ENCODE measurements at regions not wholly inside any gene's neighbourhood (a gene's known extent, or its start where the extent isn't known, plus 50 kb on each side); places are given as distances from the start of the nearest gene placed in this dataset.
"Not testable (repeated sequence)": the region's sequence is repeated elsewhere in the genome, so short reads cannot be mapped to it uniquely, and the experiment has no call there.

GRCh38 chr17:70739065-70739464 lies 569.7 kb downstream of the KCNJ2 start:
- no peak for DNase-seq (ENCODE audit: low read depth)

- DNase-seq (ENCODE audit: low read depth), result not testable (repeated sequence)
Measured at GRCh38 chr17:70746574-70746973, 577.2 kb downstream of the KCNJ2 start.

- DNase-seq (ENCODE audit: low read depth), result no peak
Measured at GRCh38 chr17:70750983-70751382, 581.7 kb downstream of the KCNJ2 start.

GRCh38 chr17:70752461-70752860 lies 583.1 kb downstream of the KCNJ2 start:
- not testable (repeated sequence) for DNase-seq (ENCODE audit: low read depth)

- no peak for DNase-seq (ENCODE audit: low read depth)
Measured at GRCh38 chr17:70752966-70753467, 583.7 kb downstream of the KCNJ2 start.

- DNase-seq (ENCODE audit: low read depth), result no peak
Measured at GRCh38 chr17:70763018-70763417, 593.7 kb downstream of the KCNJ2 start.

- DNase-seq (ENCODE audit: low read depth), result no peak
Measured at GRCh38 chr17:70767102-70767701, 597.9 kb downstream of the KCNJ2 start.

GRCh38 chr17:70769956-70770355 lies 600.6 kb downstream of the KCNJ2 start:
- DNase-seq (ENCODE audit: low read depth), result no peak

GRCh38 chr17:70771804-70772386 lies 602.6 kb downstream of the KCNJ2 start:
- DNase-seq (ENCODE audit: low read depth), result no peak

- no peak for DNase-seq (ENCODE audit: low read depth)
Measured at GRCh38 chr17:70772761-70773160, 603.4 kb downstream of the KCNJ2 start.

GRCh38 chr17:70773258-70773657 lies 603.9 kb downstream of the KCNJ2 start:
- DNase-seq (ENCODE audit: low read depth), result no peak

- DNase-seq (ENCODE audit: low read depth), result no peak
Measured at GRCh38 chr17:70774339-70775117, 605.2 kb downstream of the KCNJ2 start.

- no peak for DNase-seq (ENCODE audit: low read depth)
Measured at GRCh38 chr17:70775679-70776078, 606.3 kb downstream of the KCNJ2 start.

- DNase-seq (ENCODE audit: low read depth), result no peak
Measured at GRCh38 chr17:70776441-70776840, 607.1 kb downstream of the KCNJ2 start.

GRCh38 chr17:70780031-70780430 lies 610.7 kb downstream of the KCNJ2 start:
- DNase-seq (ENCODE audit: low read depth), result no peak

- DNase-seq (ENCODE audit: low read depth), result no peak
Measured at GRCh38 chr17:70786081-70786480, 616.7 kb downstream of the KCNJ2 start.

GRCh38 chr17:70787721-70788300 lies 618.5 kb downstream of the KCNJ2 start:
- no peak for DNase-seq (ENCODE audit: low read depth)

GRCh38 chr17:70791748-70792443 lies 622.6 kb downstream of the KCNJ2 start:
- no peak for DNase-seq (ENCODE audit: low read depth)

GRCh38 chr17:70794738-70795137 lies 625.4 kb downstream of the KCNJ2 start:
- no peak for DNase-seq (ENCODE audit: low read depth)

- no peak for DNase-seq (ENCODE audit: low read depth)
Measured at GRCh38 chr17:70795620-70796019, 626.3 kb downstream of the KCNJ2 start.

- no peak for DNase-seq (ENCODE audit: low read depth)
Measured at GRCh38 chr17:70796757-70797156, 627.4 kb downstream of the KCNJ2 start.

GRCh38 chr17:70797166-70797565 lies 627.8 kb downstream of the KCNJ2 start:
- no peak for DNase-seq (ENCODE audit: low read depth)
